Natural killer cell (primary cell): ENCODE measurements at regions not wholly inside any gene's neighbourhood (a gene's known extent, or its start where the extent isn't known, plus 50 kb on each side); places are given as distances from the start of the nearest gene placed in this dataset.

ENCODE experiments used
- ATAC-seq, 3 donors: fragments of 150-1000 bp in 2 of 3; fragments of 200-7000 bp in 1 of 3; cut with Tn5 transposase; 1 replicate in 1 of 3; 2 replicates in 2 of 3; pipeline ENCODE4 v1.10.0; 2021; ENCODE audit warnings: mild to moderate bottlenecking in 2 of 3, moderate library complexity in 2 of 3
- DNase-seq, 2 donors: peaks; one replicate each; pipeline versions ENCODE4 v3.0.0 to v3.0.0-alpha.2; 2013 to 2021; ENCODE audit warnings: mixed read lengths in 1 of 2
- H3K27ac ChIP-seq: one replicate; pipeline ENCODE4 v1.5.1; 2013; ENCODE audit warnings: mild to moderate bottlenecking, low read length
- H3K27me3 ChIP-seq: one replicate; pipeline ENCODE4 v1.6.1; 2013; ENCODE audit warnings: low read length; ENCODE audit not compliant: control insufficient read depth, insufficient read depth
- H3K36me3 ChIP-seq: one replicate; pipeline ENCODE4 v1.6.1; 2013; ENCODE audit warnings: low read length; ENCODE audit not compliant: control insufficient read depth, insufficient read depth
- H3K4me1 ChIP-seq: one replicate; pipeline ENCODE4 v1.6.1; 2013; ENCODE audit warnings: low read length; ENCODE audit not compliant: control insufficient read depth, insufficient read depth
- H3K4me3 ChIP-seq: one replicate; pipeline ENCODE4 v1.5.1; 2013; ENCODE audit warnings: low read length
- H3K9me3 ChIP-seq: one replicate; pipeline ENCODE4 v1.6.1; 2013; ENCODE audit warnings: low read length; ENCODE audit not compliant: control insufficient read depth, insufficient read depth
- H3K27ac Mint-ChIP-seq, 2 donors: one replicate each; pipeline ENCODE4 v1.8.0; 2022; ENCODE audit warnings: mild to moderate bottlenecking in 2 of 2, mixed read lengths in 2 of 2, moderate library complexity in 1 of 2
- H3K27me3 Mint-ChIP-seq, 2 donors: one replicate each; pipeline ENCODE4 v1.8.0; 2022; ENCODE audit warnings: low read depth in 2 of 2, mixed read lengths in 2 of 2
- H3K36me3 Mint-ChIP-seq: one replicate; pipeline ENCODE4 v1.8.0; 2022; ENCODE audit warnings: mixed read lengths
- H3K4me1 Mint-ChIP-seq, 2 donors: one replicate each; pipeline ENCODE4 v1.8.0; 2022; ENCODE audit warnings: mixed read lengths in 2 of 2
- H3K4me3 Mint-ChIP-seq: one replicate; pipeline ENCODE4 v1.8.0; 2022; ENCODE audit warnings: mild to moderate bottlenecking, moderate library complexity, mixed read lengths
- H3K9me3 Mint-ChIP-seq, 2 donors: one replicate each; pipeline ENCODE4 v1.8.0; 2022; ENCODE audit warnings: mixed read lengths in 2 of 2
- CTCF ChIP-seq: fragments of 200-600 bp; IDR thresholded peaks from one replicate; pipeline ENCODE4 v1.8.0; 2022; ENCODE audit warnings: antibody characterized with exemption
- WGBS: methylation state at CpG from one replicate; pipeline ENCODE4 v1.1.7; 2013; ENCODE audit warnings: missing lambda C conversion rate; ENCODE audit not compliant: insufficient coverage; 5-methylcytosine and 5-hydroxymethylcytosine counted together
- intact Hi-C: fragments of 100-400 bp; cut with micrococcal nuclease; formaldehyde crosslinking; loops from one replicate; pipeline ENCODE4 v1.14.2; 2022

- no peaks in the 10 kb centered on the region for H3K9me3 ChIP-seq
- H3K4me1 ChIP-seq = no peaks in the 10 kb centered on the region
- H3K27me3 ChIP-seq = no peaks in the 10 kb centered on the region
- Mint-ChIP-seq H3K36me3 (no peaks in the 10 kb centered on the region), H3K27me3 (peaks cover 0 to 9% of the 10 kb centered on the region in 2 donors), H3K4me1 (no peaks in the 10 kb centered on the region), H3K4me3 (no peak overlapping the region), H3K9me3 (no peaks in the 10 kb centered on the region), H3K27ac (no peak overlapping the region)
- ATAC-seq (no peak), DNase-seq (no peak)
- no peaks in the 10 kb centered on the region for H3K36me3 ChIP-seq
- H3K27ac ChIP-seq = no peak overlapping the region
- TF ChIP-seq CTCF = no peak
- WGBS = 95% methylated on average over 7 of the region's 7 CpGs
- no peak overlapping the region for H3K4me3 ChIP-seq
- intact Hi-C loops = no loop called here
These were observed 304.2 kb upstream of the CDH4 start for GRCh38 chr20:60947819-60948218.

GRCh38 chr20:60948224-60948623 lies 303.8 kb upstream of the CDH4 start:
- intact Hi-C loops = no loop called here
- H3K4me1 ChIP-seq = no peaks in the 10 kb centered on the region
- Mint-ChIP-seq H3K27me3 (peaks cover 0 to 9% of the 10 kb centered on the region in 2 donors), H3K27ac (no peak overlapping the region), H3K4me3 (no peak overlapping the region), H3K36me3 (no peaks in the 10 kb centered on the region), H3K9me3 (no peaks in the 10 kb centered on the region), H3K4me1 (no peaks in the 10 kb centered on the region)
- ATAC-seq = no peak
- no peak overlapping the region for H3K27ac ChIP-seq
- H3K27me3 ChIP-seq = no peaks in the 10 kb centered on the region
- no peaks in the 10 kb centered on the region for H3K9me3 ChIP-seq
- H3K36me3 ChIP-seq = no peaks in the 10 kb centered on the region
- H3K4me3 ChIP-seq = no peak overlapping the region
- WGBS = 88% methylated on average over 6 of the region's 8 CpGs
- no peak for DNase-seq
- no peak for TF ChIP-seq CTCF

- Histone ChIP-seq H3K27me3 (no peaks in the 10 kb centered on the region), H3K27ac (no peak overlapping the region), H3K9me3 (no peaks in the 10 kb centered on the region), H3K4me3 (no peak overlapping the region), H3K4me1 (no peaks in the 10 kb centered on the region), H3K36me3 (no peaks in the 10 kb centered on the region)
- no peak overlapping the region for H3K27ac Mint-ChIP-seq
- no peaks in the 10 kb centered on the region for H3K4me1 Mint-ChIP-seq
- H3K27me3 Mint-ChIP-seq = peaks cover 0 to 6% of the 10 kb centered on the region in 2 donors
- DNase-seq (no peak), ATAC-seq (no peak)
- intact Hi-C loops = no loop called here
- no peak overlapping the region for H3K4me3 Mint-ChIP-seq
- H3K9me3 Mint-ChIP-seq = no peaks in the 10 kb centered on the region
- 88% methylated on average over 5 of the region's 5 CpGs for WGBS
- no peaks in the 10 kb centered on the region for H3K36me3 Mint-ChIP-seq
- TF ChIP-seq CTCF = no peak
These were observed 301.5 kb upstream of the CDH4 start for GRCh38 chr20:60950561-60950960.

GRCh38 chr20:60950974-60951373 lies 301.1 kb upstream of the CDH4 start:
- intact Hi-C loops = no loop called here
- H3K36me3 Mint-ChIP-seq = no peaks in the 10 kb centered on the region
- peaks cover 0 to 6% of the 10 kb centered on the region in 2 donors for H3K27me3 Mint-ChIP-seq
- no peaks in the 10 kb centered on the region for H3K9me3 ChIP-seq
- ATAC-seq (no peak), DNase-seq (no peak)
- H3K9me3 Mint-ChIP-seq = no peaks in the 10 kb centered on the region
- 93% methylated on average over 5 of the region's 5 CpGs for WGBS
- TF ChIP-seq CTCF = no peak
- no peaks in the 10 kb centered on the region for H3K36me3 ChIP-seq
- no peaks in the 10 kb centered on the region for H3K4me1 Mint-ChIP-seq
- H3K27me3 ChIP-seq = no peaks in the 10 kb centered on the region
- no peak overlapping the region for H3K27ac Mint-ChIP-seq
- H3K4me3 ChIP-seq = no peak overlapping the region
- no peak overlapping the region for H3K4me3 Mint-ChIP-seq
- no peak overlapping the region for H3K27ac ChIP-seq
- no peaks in the 10 kb centered on the region for H3K4me1 ChIP-seq
